HG03139 (cell line): ENCODE measurements at regions not wholly inside any gene's neighbourhood (a gene's known extent, or its start where the extent isn't known, plus 50 kb on each side); places are given as distances from the start of the nearest gene placed in this dataset.
"Not testable (repeated sequence)": the region's sequence is repeated elsewhere in the genome, so short reads cannot be mapped to it uniquely, and the experiment has no call there.

Experiments used
- ATAC-seq: cut with Tn5 transposase; IDR thresholded peaks from one replicate; pipeline ENCODE4 v1.9.1; 2021; ENCODE audit not compliant: unreplicated experiment

DNA sequence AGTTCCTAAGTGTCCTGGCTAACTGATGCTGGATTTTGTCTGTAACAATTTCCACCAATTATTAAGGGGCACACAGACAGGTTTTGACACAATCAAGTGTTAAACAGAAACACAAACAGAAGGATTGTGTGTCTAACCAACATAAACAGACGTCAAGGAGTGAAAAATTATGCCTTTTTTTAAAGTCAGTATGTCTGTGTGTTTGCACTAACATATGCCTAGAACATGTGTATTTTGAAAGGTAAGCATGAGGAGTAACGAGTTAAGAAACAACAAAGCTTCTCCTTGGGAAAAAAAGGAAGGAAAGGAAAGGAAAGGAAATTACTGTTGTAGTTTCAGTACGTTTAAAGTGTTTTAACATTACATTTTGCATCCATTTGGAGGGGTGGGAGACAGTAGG lies 466.3 kb upstream of the ID4 start:
- no peak for ATAC-seq

DNA sequence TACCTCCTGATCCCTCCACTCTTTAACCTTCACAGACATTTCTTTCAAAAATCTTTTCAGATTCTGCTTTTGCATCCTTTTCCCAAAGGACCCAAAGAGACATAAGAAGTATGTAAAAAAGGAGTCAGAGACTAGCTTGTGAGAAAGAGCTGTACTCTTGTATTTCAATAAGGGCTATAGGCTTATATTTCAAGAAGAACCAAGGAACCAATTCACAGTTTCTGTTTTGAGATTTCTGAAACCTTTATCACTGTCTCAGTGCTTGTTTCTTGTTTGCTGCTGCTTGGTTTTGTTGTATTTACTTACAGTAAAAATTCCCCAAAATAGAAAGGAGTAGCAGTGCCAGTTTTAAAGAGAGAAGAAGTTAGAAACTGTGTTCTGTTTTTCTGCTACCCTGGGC lies 461.6 kb upstream of the ID4 start:
- no peak for ATAC-seq

DNA sequence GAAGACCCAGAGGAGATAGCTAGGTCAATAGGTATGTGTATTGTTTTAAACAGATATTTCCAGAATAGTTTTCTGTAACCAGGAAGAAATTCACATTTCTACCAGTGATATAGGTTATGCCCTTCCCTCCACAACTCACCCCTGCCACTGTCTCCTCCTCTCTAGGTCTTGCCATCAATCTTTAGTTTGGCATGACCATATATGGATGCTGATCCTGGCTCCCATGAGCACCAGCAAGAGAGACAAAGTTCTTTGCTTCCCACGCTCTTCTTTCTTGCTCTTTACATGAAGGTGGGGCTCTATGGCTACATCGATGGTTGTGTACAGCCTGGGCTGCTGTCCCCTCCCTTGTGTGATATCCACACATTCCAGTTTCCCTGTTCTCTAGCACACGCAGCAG lies 459.4 kb upstream of the ID4 start:
- ATAC-seq: no peak

DNA sequence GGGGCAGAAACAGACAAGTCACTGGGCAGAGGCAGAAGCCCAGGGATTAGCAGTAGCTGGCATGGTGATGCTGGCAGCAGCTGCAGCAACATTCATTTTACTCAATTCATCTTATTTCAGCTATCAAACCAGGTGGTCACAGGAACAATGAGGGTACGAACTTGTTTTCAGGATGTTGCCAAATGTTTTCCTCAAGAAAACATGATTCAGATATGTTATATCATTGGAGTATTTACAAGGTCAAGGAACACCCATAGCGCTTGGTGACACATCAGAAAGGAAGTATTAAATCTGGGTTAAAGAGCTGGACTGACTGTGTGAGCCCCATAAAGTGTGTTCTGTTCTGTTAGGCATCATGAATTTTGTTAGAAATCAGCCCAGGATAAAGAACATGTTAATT lies 456.9 kb upstream of the ID4 start:
- no peak for ATAC-seq

DNA sequence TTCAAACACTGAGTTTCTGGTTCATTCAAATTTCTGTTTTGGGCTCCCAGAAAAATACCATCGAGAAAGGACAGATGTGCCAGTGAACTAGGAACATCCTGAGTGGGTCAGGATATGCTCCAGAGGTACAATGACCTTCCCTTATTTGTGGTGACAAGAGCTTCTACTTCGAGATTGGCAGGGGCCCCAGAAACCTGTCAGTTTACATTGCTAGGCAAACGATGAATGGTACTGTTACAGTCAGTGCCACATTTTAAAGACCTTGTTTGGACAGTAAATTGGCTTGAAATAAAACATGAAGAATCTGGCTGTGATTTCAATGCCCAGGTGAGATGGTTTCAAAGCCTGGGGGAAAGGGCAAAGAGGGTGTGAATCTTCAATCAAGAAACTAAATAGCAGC lies 454.5 kb upstream of the ID4 start:
- no peak for ATAC-seq

DNA sequence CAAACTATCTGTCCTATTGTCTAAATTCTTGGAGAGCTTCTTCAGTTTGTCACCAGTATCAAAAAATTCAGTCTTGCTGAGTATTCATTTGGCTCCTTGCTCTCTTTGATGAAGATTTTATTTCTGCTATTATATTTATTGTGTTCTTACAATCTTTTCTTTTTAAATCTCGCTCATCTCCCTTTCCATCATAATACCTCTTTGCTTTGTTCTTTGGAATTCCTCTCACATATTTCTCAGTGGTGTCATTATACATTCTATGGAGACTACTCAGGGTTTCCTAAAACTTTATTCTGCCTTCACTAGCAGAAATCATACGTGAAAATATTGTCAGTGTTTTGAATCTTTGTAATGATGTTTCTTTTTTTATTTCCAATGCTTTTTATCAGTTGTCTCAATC lies 445.2 kb upstream of the ID4 start:
- ATAC-seq: no peak

DNA sequence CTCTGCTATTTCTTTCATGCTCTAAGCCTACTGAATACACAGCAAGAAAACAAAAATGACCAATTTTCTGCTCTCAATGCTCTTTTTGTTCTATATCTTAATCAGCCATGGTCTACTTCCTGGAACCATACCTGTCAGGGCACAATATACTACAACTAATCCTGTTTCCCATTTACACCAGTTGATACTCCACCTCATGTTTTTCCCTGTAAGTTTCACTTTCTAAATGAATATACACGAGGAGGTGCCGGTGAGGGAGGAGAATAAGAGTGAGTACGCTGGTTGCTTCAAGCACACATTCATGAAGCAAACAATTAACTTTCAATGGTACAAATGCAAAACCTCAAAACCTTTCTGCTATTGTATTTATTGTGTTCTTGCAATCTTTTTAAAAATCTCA lies 443.1 kb upstream of the ID4 start:
- ATAC-seq: no peak

DNA sequence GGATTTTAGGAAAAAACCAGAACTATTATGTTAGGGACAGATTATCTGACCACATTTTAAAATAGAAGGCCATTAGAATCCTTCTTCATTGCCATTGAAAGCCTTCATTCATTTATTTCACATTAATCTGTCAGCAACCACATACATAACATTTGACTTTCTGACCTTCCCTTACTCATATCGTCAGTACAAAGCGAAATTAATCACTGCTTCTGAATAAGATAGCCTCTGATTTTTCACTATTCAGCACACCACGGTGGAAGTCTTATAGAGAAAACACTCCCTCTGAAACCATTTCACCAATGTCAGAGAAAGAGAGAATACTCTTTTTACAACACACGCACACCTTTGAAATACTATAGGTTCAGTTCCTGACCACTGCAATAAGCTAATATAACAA lies 442.5 kb upstream of the ID4 start:
- no peak for ATAC-seq

DNA sequence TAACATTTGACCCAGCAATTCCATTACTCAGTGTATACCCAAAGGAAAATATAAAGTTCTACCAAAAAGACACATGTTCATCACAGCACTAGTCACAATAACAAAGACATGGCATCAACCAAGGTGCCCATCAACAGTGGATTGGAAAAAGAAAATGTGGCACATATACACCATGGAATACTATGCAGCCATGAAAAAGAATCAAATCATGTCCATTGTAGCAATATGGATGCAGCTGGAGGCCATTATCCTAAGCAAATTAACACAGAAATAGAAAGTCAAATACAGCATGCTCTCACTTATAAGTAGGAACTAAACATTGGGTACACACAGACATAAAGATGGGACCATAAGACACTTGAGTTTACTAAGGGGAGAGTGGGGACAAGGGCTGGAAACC lies 441.9 kb upstream of the ID4 start:
- ATAC-seq: no peak

DNA sequence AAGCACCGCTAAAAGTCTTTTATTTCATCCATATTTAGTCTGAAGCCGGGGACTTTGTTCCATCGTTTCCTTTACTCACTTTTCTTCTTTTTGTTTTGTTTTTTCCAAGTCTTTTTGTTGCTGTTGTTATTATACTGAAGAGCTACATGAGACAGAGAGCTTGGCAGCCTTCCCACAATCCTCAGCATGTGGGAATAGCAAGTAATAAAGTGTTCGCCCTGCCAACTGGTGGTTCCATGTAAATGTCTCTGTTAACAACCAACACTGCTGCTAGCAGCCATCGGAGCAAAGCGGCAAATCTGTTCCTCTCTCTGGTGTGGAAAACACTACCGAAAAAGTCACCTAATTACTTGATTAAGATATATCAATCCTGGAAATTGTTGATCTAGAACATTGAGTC lies 437.8 kb upstream of the ID4 start:
- ATAC-seq: no peak

DNA sequence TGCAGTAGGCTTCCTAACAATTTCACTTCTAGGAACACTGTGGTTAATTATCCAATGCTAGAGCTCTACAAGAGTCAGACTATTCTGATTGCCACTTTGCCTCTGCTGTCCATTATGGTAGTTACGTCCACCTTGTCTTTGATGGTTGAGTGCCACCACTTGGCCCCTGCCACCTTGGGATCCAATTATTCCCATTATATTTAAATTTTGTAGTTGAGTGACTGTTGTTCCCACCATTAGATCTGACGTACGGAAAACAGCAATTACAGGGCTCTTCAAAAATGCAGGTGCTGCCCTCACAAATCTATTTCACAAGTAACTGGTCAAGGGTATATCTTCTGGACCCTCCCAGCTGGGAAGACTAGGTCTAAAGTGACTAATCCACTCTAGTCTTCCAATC lies 432.3 kb upstream of the ID4 start:
- ATAC-seq: not testable (repeated sequence)

DNA sequence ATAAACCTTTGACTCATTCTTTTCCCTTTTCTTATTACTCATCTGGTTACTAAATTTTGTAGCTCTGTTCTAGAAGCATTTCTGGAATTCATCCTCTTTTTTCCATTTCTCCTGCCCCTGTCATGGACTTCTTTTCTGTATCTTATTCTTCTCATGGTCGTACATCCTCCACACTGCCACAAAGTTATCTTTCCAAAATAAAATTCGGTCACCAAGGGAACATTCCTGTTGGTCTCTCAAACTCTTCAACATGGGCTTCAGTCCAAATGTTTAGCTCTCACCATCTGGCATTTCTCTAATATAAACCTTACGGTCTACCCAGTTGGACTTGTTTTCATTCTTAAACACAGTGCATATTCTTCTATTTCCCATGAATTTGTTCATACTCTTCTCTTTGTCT lies 428.8 kb upstream of the ID4 start:
- no peak for ATAC-seq

DNA sequence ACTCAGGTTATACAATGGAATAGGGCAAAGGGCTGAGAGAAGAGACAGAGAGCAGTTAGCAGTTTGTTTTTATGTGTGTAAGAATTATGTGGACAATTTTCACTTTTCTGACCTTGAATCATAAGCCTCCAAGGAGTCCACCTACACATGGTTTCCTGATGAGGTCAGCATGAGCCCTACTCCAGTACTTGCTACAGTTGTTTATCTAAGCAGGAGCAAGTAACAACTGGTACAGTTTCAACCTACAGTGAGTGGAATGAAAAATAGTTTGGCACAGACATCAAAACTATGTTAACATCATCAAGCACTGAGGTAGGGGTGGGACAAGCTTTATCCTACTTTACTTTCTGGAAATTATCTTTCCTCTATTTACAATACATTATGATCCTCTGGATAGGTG lies 426.7 kb upstream of the ID4 start:
- ATAC-seq: no peak

DNA sequence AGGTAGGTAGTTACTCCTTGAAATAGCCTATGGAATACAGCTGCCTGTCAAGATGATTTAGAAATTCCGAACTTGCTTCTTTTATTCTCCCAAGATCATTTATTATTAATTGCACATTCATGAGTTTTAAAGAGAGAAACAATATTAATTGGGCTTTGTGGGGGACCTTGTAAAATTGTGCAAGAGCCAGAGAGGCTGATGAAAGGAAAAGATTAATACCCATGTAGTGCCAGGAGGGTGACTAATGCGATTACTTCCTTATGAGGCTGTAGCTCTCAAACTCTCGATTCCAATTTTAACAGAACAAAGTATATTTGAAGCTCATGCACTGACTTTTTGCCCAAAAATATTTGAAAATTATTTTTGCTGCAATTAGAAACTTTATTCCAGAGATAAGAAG lies 423.8 kb upstream of the ID4 start:
- no peak for ATAC-seq

DNA sequence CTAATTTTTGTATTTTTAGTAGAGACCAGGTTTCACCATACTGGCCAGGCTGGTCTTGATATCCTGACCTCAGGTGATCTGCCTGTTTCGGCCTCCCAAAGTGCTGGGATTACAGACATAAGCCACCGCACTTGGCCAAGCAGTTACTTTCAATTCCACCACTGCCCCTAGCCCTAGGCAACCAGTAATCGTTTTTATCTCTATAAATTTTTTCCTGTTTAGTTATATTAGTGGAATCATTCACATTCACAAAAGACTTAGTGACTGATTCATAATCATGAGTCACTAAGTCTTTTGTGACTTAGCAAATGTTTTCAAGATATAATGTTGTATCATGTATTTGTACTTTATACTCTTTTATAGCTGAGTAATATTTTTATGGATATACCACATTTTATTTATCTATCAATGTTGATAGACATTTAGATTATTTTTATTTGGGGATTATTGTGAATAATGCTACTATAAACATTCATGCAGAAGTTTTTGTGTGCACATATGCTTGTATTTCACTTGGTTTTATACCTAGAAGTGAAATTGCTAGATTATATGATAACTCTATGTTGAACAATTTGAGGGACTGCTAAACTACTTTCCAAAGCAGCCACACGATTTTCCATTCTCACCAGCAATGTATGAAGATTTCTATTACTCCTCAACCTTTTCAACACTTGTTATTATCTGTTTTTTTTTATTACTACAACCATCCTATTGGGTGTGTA lies 421.4 kb upstream of the ID4 start:
- no peak for ATAC-seq

DNA sequence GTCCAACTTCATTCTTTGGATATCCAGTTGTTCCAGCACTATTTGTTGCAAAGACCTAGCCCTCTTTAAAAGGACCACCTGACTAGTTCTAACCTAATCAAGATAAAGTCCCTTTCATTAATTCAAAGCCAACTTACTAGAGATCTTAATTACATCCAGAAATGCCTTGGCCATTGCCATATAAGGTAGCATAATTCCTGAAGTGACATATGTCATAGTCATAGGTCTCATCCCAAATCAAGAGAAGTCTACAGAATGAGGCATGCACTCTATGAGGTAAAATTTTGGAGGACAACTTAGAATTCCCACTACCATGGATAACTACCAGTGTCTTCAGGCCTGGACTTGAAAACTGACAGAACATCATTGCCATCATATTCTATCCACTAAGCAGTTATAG lies 420.4 kb upstream of the ID4 start:
- no peak for ATAC-seq

DNA sequence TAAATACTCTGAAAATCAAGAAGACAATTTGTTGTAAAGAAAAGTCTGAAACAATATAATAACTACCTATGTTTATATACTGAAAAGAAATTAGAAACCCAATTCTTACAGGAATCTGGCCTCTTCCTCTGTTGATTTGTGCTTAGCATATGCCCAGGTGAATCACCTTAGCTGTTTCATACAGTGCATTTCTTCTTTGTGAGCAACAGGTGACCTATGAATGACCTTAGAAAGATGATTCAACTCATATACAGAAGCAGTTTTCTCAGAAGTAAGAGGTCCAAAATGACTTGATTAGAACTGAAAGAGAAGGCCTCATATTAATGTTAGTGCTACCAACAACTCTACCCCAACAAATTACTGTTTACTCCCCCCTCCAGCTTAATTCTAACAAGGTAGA lies 419.5 kb upstream of the ID4 start:
- ATAC-seq: no peak

DNA sequence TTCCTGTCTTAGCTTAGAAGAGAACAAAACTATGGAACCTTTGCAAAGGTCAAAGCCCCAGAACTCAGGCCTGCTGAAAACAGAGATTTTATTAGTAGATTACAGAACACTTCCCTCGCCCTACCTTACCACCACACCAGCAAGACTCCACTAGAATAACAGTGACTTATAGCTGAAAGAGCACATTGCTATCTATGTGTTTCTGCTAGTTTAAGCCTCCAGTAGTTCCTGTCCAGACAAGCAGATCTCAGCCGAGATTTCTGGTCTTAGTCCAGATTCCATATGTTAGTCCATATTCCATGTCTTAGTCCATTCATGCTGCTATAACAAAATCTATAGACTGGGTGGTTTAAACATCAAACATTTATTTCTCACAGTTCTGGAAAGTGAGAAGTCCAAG lies 412.3 kb upstream of the ID4 start:
- no peak for ATAC-seq

DNA sequence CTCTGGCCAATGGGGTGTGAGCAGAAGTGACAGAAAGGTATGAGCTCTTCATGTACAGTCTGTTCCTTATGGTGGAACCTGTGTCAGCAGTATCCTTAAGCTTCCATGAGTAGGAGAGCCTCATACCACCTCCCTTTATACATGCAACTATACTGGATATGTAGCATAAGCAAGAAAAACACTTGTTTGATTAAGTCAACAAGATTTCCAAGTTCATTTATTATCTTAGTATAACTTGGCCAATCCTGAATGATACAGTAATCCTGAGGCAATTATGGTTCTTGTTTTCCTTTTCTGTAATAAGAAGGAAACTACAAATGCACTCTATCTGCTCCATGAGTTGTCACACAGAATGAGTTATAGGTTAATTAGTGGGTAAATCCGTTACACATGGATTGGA lies 409.6 kb upstream of the ID4 start:
- ATAC-seq: no peak

DNA sequence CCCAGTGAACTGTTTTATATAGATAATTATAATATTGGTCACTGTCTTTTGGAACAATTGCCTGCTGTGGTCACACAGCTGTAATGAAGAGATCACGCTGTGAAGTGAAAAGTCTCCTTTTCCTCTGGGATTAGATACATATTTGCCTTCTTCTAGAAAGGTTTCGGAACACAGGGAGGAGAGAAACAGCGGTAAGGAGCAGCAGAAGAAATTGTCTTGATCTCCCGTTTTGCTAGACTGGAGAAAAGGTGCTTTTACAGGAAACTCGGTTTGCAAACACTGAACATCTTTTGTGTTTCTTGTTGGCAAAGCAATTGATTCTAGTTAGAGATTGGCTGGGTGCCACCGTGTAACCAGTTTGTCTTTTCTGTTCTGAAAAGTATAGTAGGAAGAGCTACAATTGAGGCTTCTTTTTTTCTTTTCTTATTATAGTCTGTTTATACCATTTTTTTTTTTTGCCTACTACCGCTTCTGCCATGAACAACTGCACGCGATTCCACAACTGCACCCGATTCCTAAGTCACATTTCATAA lies 404.1 kb upstream of the ID4 start:
- no peak for ATAC-seq

DNA sequence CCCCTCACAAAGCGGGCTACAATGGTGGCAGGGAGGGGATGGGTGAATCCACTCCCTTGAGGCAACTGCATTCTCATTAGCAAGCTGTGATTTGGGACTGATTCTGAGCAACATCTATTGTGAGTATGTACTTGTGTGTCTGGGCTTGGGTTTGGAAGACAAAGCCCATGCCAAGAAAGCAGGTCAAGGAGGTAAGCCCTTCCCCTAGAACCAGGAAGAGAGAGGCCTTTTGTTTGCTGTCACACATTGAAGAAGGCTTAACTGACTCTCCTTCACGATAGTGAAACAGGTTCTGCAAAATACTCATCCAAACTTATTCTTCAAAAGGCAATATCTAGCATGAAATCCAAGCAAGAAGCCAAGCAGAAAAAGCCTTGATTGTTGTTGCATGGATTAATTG lies 403.1 kb upstream of the ID4 start:
- ATAC-seq: no peak

DNA sequence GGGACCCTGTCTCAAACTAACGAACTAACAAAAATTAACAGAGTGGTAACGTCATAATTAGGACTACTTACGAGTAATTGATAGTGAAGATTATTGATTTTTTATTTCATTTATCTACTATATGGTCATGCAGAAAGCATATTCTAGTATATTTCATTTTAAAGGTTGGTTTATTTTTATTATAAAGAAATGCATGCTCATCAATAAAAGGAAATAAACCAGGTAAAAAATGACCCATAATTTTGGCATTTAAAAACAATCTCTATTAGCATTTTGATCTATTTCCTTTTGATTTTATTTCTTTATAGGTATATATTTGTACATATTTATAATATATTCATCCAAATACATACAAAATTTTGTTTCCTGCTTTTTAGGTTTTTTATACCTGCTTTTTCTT lies 401.4 kb upstream of the ID4 start:
- ATAC-seq: no peak

DNA sequence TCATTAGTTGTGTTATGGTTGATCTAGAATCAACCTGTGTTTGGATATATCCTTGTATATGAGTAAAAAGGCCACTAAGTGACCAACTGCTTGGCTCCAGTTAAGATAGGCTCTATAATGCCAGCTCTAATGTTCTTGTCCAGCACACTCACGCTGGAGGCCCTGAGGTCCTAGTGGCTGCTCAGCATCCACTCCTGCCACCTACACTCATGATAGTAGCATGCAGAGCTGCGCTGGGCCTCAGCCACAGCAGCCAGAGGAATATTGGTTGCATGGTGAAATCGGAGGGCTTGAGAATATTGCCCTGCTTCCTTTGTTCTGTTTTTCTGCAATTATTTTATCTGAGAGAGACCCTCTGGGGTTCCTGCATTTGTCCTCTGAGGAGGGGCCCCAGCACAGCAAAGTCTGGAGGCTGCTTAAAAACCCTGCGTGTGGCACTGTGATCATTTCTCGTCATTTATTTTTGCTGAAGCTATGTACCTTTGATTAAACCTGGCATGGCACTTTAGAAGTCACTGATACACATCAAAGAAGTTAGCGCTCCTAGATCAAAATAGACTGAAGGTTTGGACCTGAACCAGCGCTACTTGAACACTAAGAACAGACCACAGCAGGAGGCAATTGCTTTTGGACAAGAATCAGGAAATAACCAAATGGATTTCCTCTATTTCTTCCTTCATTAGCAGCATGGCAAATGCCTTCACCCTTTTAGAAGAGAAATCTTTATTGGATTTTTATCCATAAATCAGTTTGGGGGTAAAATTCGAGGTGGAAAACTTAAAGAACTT lies 398.4 kb upstream of the ID4 start:
- ATAC-seq: no peak
